GM18867 (cell line): ENCODE measurements at regions not wholly inside any gene's neighbourhood (a gene's known extent, or its start where the extent isn't known, plus 50 kb on each side); places are given as distances from the start of the nearest gene placed in this dataset.

Experiments
- ATAC-seq: cut with Tn5 transposase; IDR thresholded peaks from one replicate; pipeline ENCODE4 v1.9.1; 2021; ENCODE audit warnings: mild to moderate bottlenecking, moderate library complexity; ENCODE audit not compliant: unreplicated experiment

- ATAC-seq, result no peak
These were observed 185.9 kb downstream of the CRPPA start for GRCh38 chr7:16235147-16236114.

GRCh38 chr7:16234493-16235146 lies 186.7 kb downstream of the CRPPA start:
- ATAC-seq, result no peak

- no peak for ATAC-seq
These were observed 187.8 kb downstream of the CRPPA start for GRCh38 chr7:16233517-16233916.

GRCh38 chr7:16232273-16232672 lies 189.1 kb downstream of the CRPPA start:
- ATAC-seq, result no peak

- ATAC-seq, result no peak
These were observed 197.2 kb downstream of the CRPPA start for GRCh38 chr7:16223963-16224707.

GRCh38 chr7:16212610-16213009 lies 208.7 kb downstream of the CRPPA start:
- no peak for ATAC-seq

GRCh38 chr7:16212032-16212431 lies 209.3 kb downstream of the CRPPA start:
- ATAC-seq, result no peak

GRCh38 chr7:16211402-16211925 lies 209.9 kb downstream of the CRPPA start:
- ATAC-seq, result no peak

GRCh38 chr7:16210171-16210570 lies 211.2 kb downstream of the CRPPA start:
- no peak for ATAC-seq

- ATAC-seq, result no peak
These were observed 214.0 kb downstream of the CRPPA start for GRCh38 chr7:16207321-16207720.

GRCh38 chr7:16205466-16205865 lies 215.9 kb downstream of the CRPPA start:
- no peak for ATAC-seq

GRCh38 chr7:16204953-16205352 lies 216.4 kb downstream of the CRPPA start:
- ATAC-seq, result no peak

GRCh38 chr7:16203065-16203464 lies 218.3 kb downstream of the CRPPA start:
- no peak for ATAC-seq

- no peak for ATAC-seq
These were observed 219.0 kb downstream of the CRPPA start for GRCh38 chr7:16202303-16202702.

- no peak for ATAC-seq
These were observed 220.7 kb downstream of the CRPPA start for GRCh38 chr7:16200591-16200990.

GRCh38 chr7:16193631-16194030 lies 227.7 kb downstream of the CRPPA start:
- ATAC-seq, result no peak

- no peak for ATAC-seq
These were observed 232.2 kb downstream of the CRPPA start for GRCh38 chr7:16189026-16189715.

- no peak for ATAC-seq
These were observed 234.2 kb downstream of the CRPPA start for GRCh38 chr7:16187131-16187530.

- ATAC-seq, result no peak
These were observed 242.8 kb downstream of the CRPPA start for GRCh38 chr7:16178585-16178984.

- ATAC-seq, result no peak
These were observed 243.2 kb downstream of the CRPPA start for GRCh38 chr7:16178092-16178491.

GRCh38 chr7:16174253-16174652 lies 247.1 kb downstream of the CRPPA start:
- ATAC-seq, result no peak
